ENCODE measurements at regions not wholly inside any gene's neighbourhood (a gene's known extent, or its start where the extent isn't known, plus 50 kb on each side); places are given as distances from the start of the nearest gene placed in this dataset.

- H3K4me3 ChIP-seq (ENCODE audit: low read depth, low read length), result no peak overlapping the region
- TF ChIP-seq CTCF (IDR thresholded peaks at IDR 0.05; ENCODE audit: insufficient read depth, low read depth, low read length), result no peak
- DNase-seq (ENCODE audit: low read depth), result no peak
Observed at GRCh38 chr3:176415661-176416295, 781.5 kb downstream of the TBL1XR1 start.

- H3K4me3 ChIP-seq (ENCODE audit: low read depth, low read length), result no peak overlapping the region
- TF ChIP-seq CTCF (IDR thresholded peaks at IDR 0.05; ENCODE audit: insufficient read depth, low read depth, low read length), result no peak
- DNase-seq (ENCODE audit: low read depth), result no peak
Observed at GRCh38 chr3:176412771-176413170, 784.5 kb downstream of the TBL1XR1 start.

GRCh38 chr3:176403531-176403930 is 793.8 kb downstream of the TBL1XR1 start:
- no peak for DNase-seq (ENCODE audit: low read depth)
- H3K4me3 ChIP-seq (ENCODE audit: low read depth, low read length), result no peak overlapping the region
- no peak for TF ChIP-seq CTCF (IDR thresholded peaks at IDR 0.05; ENCODE audit: insufficient read depth, low read depth, low read length)

DNA sequence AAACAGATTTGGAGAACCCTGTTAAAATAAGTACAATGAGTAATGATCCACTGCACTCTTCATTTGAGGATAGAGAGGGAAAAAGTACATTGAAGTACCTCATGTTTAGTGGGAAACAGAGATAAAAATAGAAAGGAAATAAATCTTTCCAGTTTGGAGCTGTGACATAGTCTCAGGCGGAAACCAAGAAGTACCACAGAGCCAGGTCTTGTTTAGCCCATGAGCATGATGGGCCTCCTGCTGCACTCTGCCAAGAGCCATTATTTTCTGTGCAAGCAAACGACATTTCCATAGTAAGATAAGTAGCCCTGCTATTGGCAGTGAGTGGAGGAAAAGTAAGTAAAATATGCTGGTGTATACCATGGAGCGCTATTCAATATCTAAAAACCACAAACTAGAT is 796.1 kb downstream of the TBL1XR1 start:
- no peak for TF ChIP-seq CTCF (IDR thresholded peaks at IDR 0.05; ENCODE audit: insufficient read depth, low read depth, low read length)
- H3K4me3 ChIP-seq (ENCODE audit: low read depth, low read length), result no peak overlapping the region
- DNase-seq (ENCODE audit: low read depth), result no peak

- no peak for TF ChIP-seq CTCF (IDR thresholded peaks at IDR 0.05; ENCODE audit: insufficient read depth, low read depth, low read length)
- H3K4me3 ChIP-seq (ENCODE audit: low read depth, low read length), result no peak overlapping the region
- DNase-seq (ENCODE audit: low read depth), result no peak
Observed at GRCh38 chr3:176399193-176399592, 798.1 kb downstream of the TBL1XR1 start.

DNA sequence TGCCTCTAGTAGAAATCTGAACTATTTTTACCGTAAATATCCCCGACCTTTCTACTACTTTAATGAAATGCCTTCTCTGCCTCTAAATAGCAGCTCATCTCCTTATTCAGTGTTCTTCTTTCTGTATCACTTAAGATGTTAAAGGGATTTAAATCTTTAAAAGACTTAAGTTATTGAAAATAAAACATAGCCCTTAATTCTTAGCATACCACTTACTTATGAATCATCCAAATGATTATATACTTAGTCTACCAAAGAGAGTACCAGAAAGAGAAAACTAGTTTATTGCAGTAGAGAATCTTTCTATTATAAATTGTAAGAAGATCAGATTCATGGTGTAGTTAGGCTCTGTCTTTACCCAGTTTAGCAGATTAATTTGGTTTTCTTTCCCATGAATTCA is 802.0 kb downstream of the TBL1XR1 start:
- TF ChIP-seq CTCF (IDR thresholded peaks at IDR 0.05; ENCODE audit: insufficient read depth, low read depth, low read length), result no peak
- no peak for DNase-seq (ENCODE audit: low read depth)
- no peak overlapping the region for H3K4me3 ChIP-seq (ENCODE audit: low read depth, low read length)

- H3K4me3 ChIP-seq (ENCODE audit: low read depth, low read length), result no peak overlapping the region
- TF ChIP-seq CTCF (IDR thresholded peaks at IDR 0.05; ENCODE audit: insufficient read depth, low read depth, low read length), result no peak
- DNase-seq (ENCODE audit: low read depth), result no peak
Observed at GRCh38 chr3:176378789-176379188, 818.5 kb downstream of the TBL1XR1 start.

Measured in fibroblast of villous mesenchyme (primary cell).